ENCODE measurements at regions not wholly inside any gene's neighbourhood (a gene's known extent, or its start where the extent isn't known, plus 50 kb on each side); places are given as distances from the start of the nearest gene placed in this dataset.

GRCh38 chr11:98965358-98965757 is 55.4 kb upstream of the CNTN5 start:
- H3K4me3 ChIP-seq (ENCODE audit: control insufficient read depth, low read depth, low read length), result no peak overlapping the region
- no peak for DNase-seq (ENCODE audit: low read depth)
- no peak for TF ChIP-seq CTCF (IDR thresholded peaks at IDR 0.05; ENCODE audit: control insufficient read depth, insufficient read depth, low read depth, low read length, missing control alignments)

- no peak overlapping the region for H3K4me3 ChIP-seq (ENCODE audit: control insufficient read depth, low read depth, low read length)
- DNase-seq (ENCODE audit: low read depth), result no peak
- no peak for TF ChIP-seq CTCF (IDR thresholded peaks at IDR 0.05; ENCODE audit: control insufficient read depth, insufficient read depth, low read depth, low read length, missing control alignments)
Measured at GRCh38 chr11:98965775-98966174, 55.0 kb upstream of the CNTN5 start.

- no peak overlapping the region for H3K4me3 ChIP-seq (ENCODE audit: control insufficient read depth, low read depth, low read length)
- TF ChIP-seq CTCF (IDR thresholded peaks at IDR 0.05; ENCODE audit: control insufficient read depth, insufficient read depth, low read depth, low read length, missing control alignments), result no peak
- DNase-seq (ENCODE audit: low read depth), result no peak
Measured at GRCh38 chr11:98967005-98967404, 53.7 kb upstream of the CNTN5 start.
